ENCODE measurements at regions not wholly inside any gene's neighbourhood (a gene's known extent, or its start where the extent isn't known, plus 50 kb on each side); places are given as distances from the start of the nearest gene placed in this dataset.

GRCh38 chr13:76029088-76029487 is 393.0 kb downstream of the LMO7 start:
- no peak overlapping the region for H3K9ac ChIP-seq (ENCODE audit: extremely low read depth, insufficient read length, low read length)
- Mint-ChIP-seq H3K36me3 (ENCODE audit: insufficient read depth in 1 of 3, low read depth in 3 of 3) (no peaks in the 10 kb centered on the region), H3K27ac (no peak overlapping the region), H3K9me3 (no peaks in the 10 kb centered on the region), H3K4me3 (no peak overlapping the region), H3K4me1 (peaks cover 10 to 13% of the 10 kb centered on the region in 2 experiments), H3K27me3 (ENCODE audit: low read depth) (no peaks in the 10 kb centered on the region)
- H2BK12ac ChIP-seq (ENCODE audit: insufficient read length, low read depth, low read length): no peak overlapping the region
- H2BK120ac ChIP-seq (ENCODE audit: low read depth, low read length, poor library complexity, severe bottlenecking): no peak overlapping the region
- TF ChIP-seq CTCF (conservative IDR thresholded peaks at IDR 0.05): no peak
- no peak overlapping the region for H3K4ac ChIP-seq (ENCODE audit: low read depth, low read length)
- no peak overlapping the region for H3K23ac ChIP-seq (ENCODE audit: insufficient read length, low read depth, low read length)
- no peak overlapping the region for H3K56ac ChIP-seq (ENCODE audit: insufficient read length, low read depth, low read length)
- no peak overlapping the region for H3K4me2 ChIP-seq (ENCODE audit: insufficient read depth, insufficient read length, low read length)
- no peaks in the 10 kb centered on the region for H3K4me1 ChIP-seq (ENCODE audit: insufficient read depth, low read length)
- no CpG with 5 or more reads among the region's 2 CpGs for WGBS (ENCODE audit: extremely low coverage, insufficient read length, low lambda C conversion rate)
- no peak overlapping the region for H2BK20ac ChIP-seq (ENCODE audit: low read depth, low read length, poor library complexity, severe bottlenecking)
- H4K20me1 ChIP-seq (ENCODE audit: control insufficient read depth, insufficient read depth, insufficient read length): no peaks in the 10 kb centered on the region
- no peak overlapping the region for H2BK5ac ChIP-seq (ENCODE audit: insufficient read length, low read length)
- H3T11ph ChIP-seq (ENCODE audit: low read length): no peak overlapping the region
- no peak overlapping the region for H3K27ac ChIP-seq (ENCODE audit: insufficient read length, low read depth, low read length)
- no peaks in the 10 kb centered on the region for H3K23me2 ChIP-seq (ENCODE audit: insufficient read length, low read depth, low read length, poor library complexity, severe bottlenecking)
- no peaks in the 10 kb centered on the region for H3K9me3 ChIP-seq (ENCODE audit: control insufficient read depth, low read depth, low read length)
- no peak overlapping the region for H4K91ac ChIP-seq (ENCODE audit: insufficient read length, low read depth, low read length)
- H4K5ac ChIP-seq (ENCODE audit: insufficient read length, low read depth, low read length): no peak overlapping the region
- H3K79me2 ChIP-seq (ENCODE audit: insufficient read depth, low read length): no peaks in the 10 kb centered on the region
- H3K27me3 ChIP-seq (ENCODE audit: insufficient read depth, low read length): no peaks in the 10 kb centered on the region
- no peaks in the 10 kb centered on the region for H3K79me1 ChIP-seq (ENCODE audit: insufficient read depth, low read depth, low read length, poor library complexity, severe bottlenecking)
- no peak overlapping the region for H2BK15ac ChIP-seq (ENCODE audit: low read depth, low read length)
- H2AFZ ChIP-seq (ENCODE audit: low read length): no peak overlapping the region
- no peak overlapping the region for H3K18ac ChIP-seq (ENCODE audit: insufficient read length, low read depth, low read length)
- H3K14ac ChIP-seq (ENCODE audit: insufficient read depth, low read length): no peak overlapping the region
- H4K8ac ChIP-seq (replicated peaks; ENCODE audit: insufficient read length, low read depth, low read length): no peak overlapping the region
- no peak for DNase-seq
- no peak overlapping the region for H2AK5ac ChIP-seq (ENCODE audit: insufficient read length, low read length)
